Esophagus muscularis mucosa (tissue), 4 donors: ENCODE measurements at regions not wholly inside any gene's neighbourhood (a gene's known extent, or its start where the extent isn't known, plus 50 kb on each side); places are given as distances from the start of the nearest gene placed in this dataset.

Experiments
- DNase-seq: peaks from one replicate; pipeline ENCODE4 v3.0.0-alpha.2; 2017; ENCODE audit errors: extremely low spot score
- H3K27ac ChIP-seq, 4 donors: fragments of 200-600 bp; sonication (generic); replicated peaks in 1 of 4; 1 replicate in 3 of 4; 2 replicates in 1 of 4; pipeline ENCODE4 v1.5.1; 2016 to 2019; ENCODE audit warnings: mild to moderate bottlenecking in 1 of 4
- H3K27me3 ChIP-seq, 4 donors: fragments of 200-600 bp; sonication (generic); one replicate each; pipeline versions ENCODE4 v1.5.1 to v1.6.0; 2016 to 2019
- H3K36me3 ChIP-seq, 4 donors: fragments of 200-600 bp; sonication (generic); one replicate each; pipeline ENCODE4 v1.5.1; 2016 to 2019
- H3K4me1 ChIP-seq, 4 donors: fragments of 200-600 bp; sonication (generic); one replicate each; pipeline ENCODE4 v1.5.1; 2016 to 2019
- H3K4me3 ChIP-seq, 4 donors: fragments of 200-600 bp; sonication (generic); 1 replicate in 2 of 4; 2 replicates in 2 of 4; pipeline ENCODE4 v1.5.1; 2016 to 2019; ENCODE audit warnings: mild to moderate bottlenecking in 4 of 4, moderate library complexity in 1 of 4
- H3K9me3 ChIP-seq, 4 donors: fragments of 200-600 bp; sonication (generic); 1 replicate in 3 of 4; 2 replicates in 1 of 4; pipeline ENCODE4 v1.5.1; 2016 to 2019
- EP300 ChIP-seq: sonication (generic); formaldehyde crosslinking; IDR thresholded peaks from one replicate; pipeline ENCODE4 v1.6.1; 2017; ENCODE audit warnings: antibody characterized with exemption
- POLR2A ChIP-seq: fragments of 450-650 bp; IDR thresholded peaks from one replicate; pipeline ENCODE4 v1.6.1; 2017; ENCODE audit warnings: antibody characterized with exemption, moderate library complexity, mild to moderate bottlenecking, low read depth
- POLR2AphosphoS5 ChIP-seq, 2 donors: sonication (generic); formaldehyde crosslinking; IDR thresholded peaks; one replicate each; pipeline ENCODE4 v1.6.1; 2017; ENCODE audit warnings: antibody characterized with exemption in 2 of 2
- WGBS: methylation state at CpG from one replicate; pipeline ENCODE4 v1.1.5; 2018; 5-methylcytosine and 5-hydroxymethylcytosine counted together
- intact Hi-C: fragments of 100-400 bp; cut with DNase I; formaldehyde crosslinking; loops from one replicate; pipeline ENCODE4 v1.15.1; 2023
- TF ChIP-seq, protein P1 (sequence below), 3 experiments: fragments of 200-600 bp in 2 of 3; fragments of 450-650 bp in 1 of 3; sonication (generic) in 2 of 3; IDR thresholded peaks; one replicate each; pipeline ENCODE4 v1.5.1; 2017 to 2019; ENCODE audit warnings: antibody characterized with exemption in 3 of 3, mild to moderate bottlenecking in 2 of 3, moderate library complexity in 1 of 3

DNA sequence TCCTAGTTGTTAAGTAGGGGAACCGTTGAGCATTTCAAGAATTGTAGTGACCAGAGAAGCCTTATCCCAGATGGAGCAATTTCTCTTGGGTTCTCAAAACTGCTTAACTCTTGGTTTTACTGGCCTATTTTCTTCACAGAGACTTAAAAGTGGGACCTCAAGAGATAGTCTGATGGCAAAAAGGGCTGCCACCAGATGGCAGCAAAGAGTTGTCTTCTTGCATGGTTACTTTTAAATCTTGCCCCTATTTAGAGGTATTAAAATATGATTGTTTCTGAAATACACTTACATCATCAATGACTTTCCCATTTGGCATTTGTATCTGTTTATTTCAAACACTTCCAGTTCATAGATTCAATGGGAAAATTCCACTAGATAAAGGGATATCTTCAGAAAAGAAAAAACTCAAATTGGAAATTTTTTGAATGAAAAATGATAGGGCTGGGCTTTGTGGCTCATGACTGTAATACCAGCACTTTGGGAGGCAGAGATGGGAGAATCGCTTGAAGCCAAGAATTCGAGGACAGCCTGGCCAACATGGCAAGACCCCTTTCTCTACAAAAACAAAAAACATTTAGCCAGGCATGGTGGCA is 69.9 kb upstream of the CNTN1 start:
- Histone ChIP-seq H3K4me3 (no peak overlapping the region), H3K27ac (no peak overlapping the region), H3K27me3 (no peaks in the 10 kb centered on the region), H3K4me1 (peaks cover 0 to 7% (median 0%) of the 10 kb centered on the region in 4 donors), H3K9me3 (no peaks in the 10 kb centered on the region), H3K36me3 (no peaks in the 10 kb centered on the region)
- TF ChIP-seq, protein P1, sequence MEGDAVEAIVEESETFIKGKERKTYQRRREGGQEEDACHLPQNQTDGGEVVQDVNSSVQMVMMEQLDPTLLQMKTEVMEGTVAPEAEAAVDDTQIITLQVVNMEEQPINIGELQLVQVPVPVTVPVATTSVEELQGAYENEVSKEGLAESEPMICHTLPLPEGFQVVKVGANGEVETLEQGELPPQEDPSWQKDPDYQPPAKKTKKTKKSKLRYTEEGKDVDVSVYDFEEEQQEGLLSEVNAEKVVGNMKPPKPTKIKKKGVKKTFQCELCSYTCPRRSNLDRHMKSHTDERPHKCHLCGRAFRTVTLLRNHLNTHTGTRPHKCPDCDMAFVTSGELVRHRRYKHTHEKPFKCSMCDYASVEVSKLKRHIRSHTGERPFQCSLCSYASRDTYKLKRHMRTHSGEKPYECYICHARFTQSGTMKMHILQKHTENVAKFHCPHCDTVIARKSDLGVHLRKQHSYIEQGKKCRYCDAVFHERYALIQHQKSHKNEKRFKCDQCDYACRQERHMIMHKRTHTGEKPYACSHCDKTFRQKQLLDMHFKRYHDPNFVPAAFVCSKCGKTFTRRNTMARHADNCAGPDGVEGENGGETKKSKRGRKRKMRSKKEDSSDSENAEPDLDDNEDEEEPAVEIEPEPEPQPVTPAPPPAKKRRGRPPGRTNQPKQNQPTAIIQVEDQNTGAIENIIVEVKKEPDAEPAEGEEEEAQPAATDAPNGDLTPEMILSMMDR (IDR thresholded peaks at IDR 0.05) = peak; percentile 61 to 85 (median 79)
- no peak for TF ChIP-seq POLR2A
- no peak for DNase-seq
- intact Hi-C loops = loop anchor here (1.0 kb wide), 1 partner anchor 299 kb away; no protein-coding TSS in a partner anchor
- 51% methylated on average over 3 of the region's 3 CpGs for WGBS

- intact Hi-C loops = no loop called here
- TF ChIP-seq, protein P1 (IDR thresholded peaks at IDR 0.05) = no peak
- no peak for TF ChIP-seq POLR2A
- no peak for TF ChIP-seq POLR2AphosphoS5 (IDR thresholded peaks at IDR 0.05)
- no peak for TF ChIP-seq EP300
- H3K27ac ChIP-seq = no peak overlapping the region
- no peak for DNase-seq
- no peak overlapping the region for H3K4me3 ChIP-seq
- no peaks in the 10 kb centered on the region for H3K27me3 ChIP-seq
- no peaks in the 10 kb centered on the region for H3K9me3 ChIP-seq
- H3K36me3 ChIP-seq = no peaks in the 10 kb centered on the region
- no peaks in the 10 kb centered on the region for H3K4me1 ChIP-seq
These were observed 60.1 kb upstream of the CNTN1 start for GRCh38 chr12:40632171-40632570.

DNA sequence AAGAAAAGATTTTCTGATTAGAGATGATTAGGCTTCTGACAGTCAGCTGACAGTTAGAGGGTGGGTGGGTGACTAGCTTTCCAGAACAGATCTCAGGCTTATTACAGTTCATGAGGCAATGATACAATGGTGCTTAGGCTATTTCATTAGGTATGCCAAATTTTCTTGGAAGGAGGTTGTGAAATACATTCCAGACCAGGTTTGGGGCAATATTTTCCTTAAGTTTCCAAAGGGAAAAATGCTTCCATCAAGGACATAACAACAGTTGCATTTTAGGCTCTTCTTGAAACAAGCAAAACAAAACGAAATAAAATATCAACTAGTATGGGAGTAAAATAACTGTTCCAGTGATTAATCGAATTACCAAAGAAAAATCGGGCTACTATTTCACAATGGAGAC is 59.3 kb upstream of the CNTN1 start:
- intact Hi-C loops = no loop called here
- Histone ChIP-seq H3K27me3 (no peaks in the 10 kb centered on the region), H3K4me3 (no peak overlapping the region), H3K9me3 (no peaks in the 10 kb centered on the region), H3K4me1 (no peaks in the 10 kb centered on the region), H3K27ac (no peak overlapping the region), H3K36me3 (no peaks in the 10 kb centered on the region)
- DNase-seq = no peak
- TF ChIP-seq POLR2AphosphoS5 (IDR thresholded peaks at IDR 0.05) (no peak), POLR2A (no peak), EP300 (no peak)
- TF ChIP-seq, protein P1 (IDR thresholded peaks at IDR 0.05) = no peak
- 85% methylated on average over 3 of the region's 3 CpGs for WGBS

GRCh38 chr12:40634517-40635131 is 57.6 kb upstream of the CNTN1 start:
- H3K4me1 ChIP-seq = no peaks in the 10 kb centered on the region
- no peaks in the 10 kb centered on the region for H3K27me3 ChIP-seq
- no peak overlapping the region for H3K4me3 ChIP-seq
- DNase-seq = no peak
- H3K27ac ChIP-seq = no peak overlapping the region
- no peak for TF ChIP-seq POLR2AphosphoS5 (IDR thresholded peaks at IDR 0.05)
- WGBS = 68% methylated on average over 3 of the region's 3 CpGs
- H3K9me3 ChIP-seq = no peaks in the 10 kb centered on the region
- H3K36me3 ChIP-seq = no peaks in the 10 kb centered on the region
- intact Hi-C loops = no loop called here

- TF ChIP-seq, protein P1 (IDR thresholded peaks at IDR 0.05) = no peak
- TF ChIP-seq POLR2AphosphoS5 (IDR thresholded peaks at IDR 0.05) (no peak), POLR2A (no peak), EP300 (no peak)
- intact Hi-C loops = no loop called here
These were observed 57.0 kb upstream of the CNTN1 start for GRCh38 chr12:40635141-40635731.

More at GRCh38 chr12:40635141-40635731, 57.0 kb upstream of the CNTN1 start:
- 88% methylated on average over 1 of the region's 1 CpG for WGBS
- no peak for DNase-seq
- Histone ChIP-seq H3K27ac (no peak overlapping the region), H3K27me3 (no peaks in the 10 kb centered on the region), H3K4me1 (no peaks in the 10 kb centered on the region), H3K36me3 (no peaks in the 10 kb centered on the region), H3K4me3 (no peak overlapping the region), H3K9me3 (peaks cover 0 to 2% (median 0%) of the 10 kb centered on the region in 4 donors)
